Retinal pigment epithelial cell (primary cell): ENCODE measurements at regions not wholly inside any gene's neighbourhood (a gene's known extent, or its start where the extent isn't known, plus 50 kb on each side); places are given as distances from the start of the nearest gene placed in this dataset.

Experiments used
- DNase-seq: peaks from one replicate; pipeline ENCODE4 v3.0.0-alpha.2; 2010; ENCODE audit warnings: low read depth
- H3K4me3 ChIP-seq: 2 replicates; pipeline ENCODE4 v1.5.1; 2011; ENCODE audit warnings: mild to moderate bottlenecking, low read length, control low read depth, moderate library complexity
- CTCF ChIP-seq: conservative IDR thresholded peaks from 2 replicates; pipeline ENCODE4 v1.5.1; 2011; ENCODE audit warnings: low read depth, low read length, control low read depth, inconsistent platforms

GRCh38 chr18:76557026-76557575 lies 62.1 kb upstream of the ZNF516 start:
- TF ChIP-seq CTCF, result no peak
- H3K4me3 ChIP-seq, result no peak overlapping the region
- DNase-seq, result no peak

- no peak for TF ChIP-seq CTCF
- no peak overlapping the region for H3K4me3 ChIP-seq
- DNase-seq, result no peak
Observed at GRCh38 chr18:76554547-76555222, 59.6 kb upstream of the ZNF516 start.

- DNase-seq, result no peak
- TF ChIP-seq CTCF, result no peak
- H3K4me3 ChIP-seq, result no peak overlapping the region
Observed at GRCh38 chr18:76553715-76554546, 58.9 kb upstream of the ZNF516 start.

- TF ChIP-seq CTCF, result no peak
- H3K4me3 ChIP-seq, result no peak overlapping the region
- no peak for DNase-seq
Observed at GRCh38 chr18:76548541-76548940, 53.5 kb upstream of the ZNF516 start.

- no peak for TF ChIP-seq CTCF
- DNase-seq, result no peak
- no peak overlapping the region for H3K4me3 ChIP-seq
Observed at GRCh38 chr18:76547296-76547695, 52.3 kb upstream of the ZNF516 start.

GRCh38 chr18:76546436-76546835 lies 51.4 kb upstream of the ZNF516 start:
- TF ChIP-seq CTCF, result no peak
- no peak for DNase-seq
- H3K4me3 ChIP-seq, result no peak overlapping the region
